ENCODE measurements at regions not wholly inside any gene's neighbourhood (a gene's known extent, or its start where the extent isn't known, plus 50 kb on each side); places are given as distances from the start of the nearest gene placed in this dataset.

GRCh38 chr3:13259831-13260230, 160.3 kb downstream of the NUP210 start:
- Histone ChIP-seq H3K4me1 (peaks cover 0 to 7% (median 0%) of the 10 kb centered on the region in 3 donors), H3K36me3 (no peaks in the 10 kb centered on the region), H3K27ac (no peak overlapping the region), H3K9me3 (no peaks in the 10 kb centered on the region), H3K27me3 (peaks cover 29% of the 10 kb centered on the region), H3K4me3 (no peak overlapping the region)
- TF ChIP-seq POLR2A (IDR thresholded peaks at IDR 0.05) (no peak), EP300 (IDR thresholded peaks at IDR 0.05) (no peak), POLR2AphosphoS5 (IDR thresholded peaks at IDR 0.05) (no peak)
- TF ChIP-seq, protein P1, sequence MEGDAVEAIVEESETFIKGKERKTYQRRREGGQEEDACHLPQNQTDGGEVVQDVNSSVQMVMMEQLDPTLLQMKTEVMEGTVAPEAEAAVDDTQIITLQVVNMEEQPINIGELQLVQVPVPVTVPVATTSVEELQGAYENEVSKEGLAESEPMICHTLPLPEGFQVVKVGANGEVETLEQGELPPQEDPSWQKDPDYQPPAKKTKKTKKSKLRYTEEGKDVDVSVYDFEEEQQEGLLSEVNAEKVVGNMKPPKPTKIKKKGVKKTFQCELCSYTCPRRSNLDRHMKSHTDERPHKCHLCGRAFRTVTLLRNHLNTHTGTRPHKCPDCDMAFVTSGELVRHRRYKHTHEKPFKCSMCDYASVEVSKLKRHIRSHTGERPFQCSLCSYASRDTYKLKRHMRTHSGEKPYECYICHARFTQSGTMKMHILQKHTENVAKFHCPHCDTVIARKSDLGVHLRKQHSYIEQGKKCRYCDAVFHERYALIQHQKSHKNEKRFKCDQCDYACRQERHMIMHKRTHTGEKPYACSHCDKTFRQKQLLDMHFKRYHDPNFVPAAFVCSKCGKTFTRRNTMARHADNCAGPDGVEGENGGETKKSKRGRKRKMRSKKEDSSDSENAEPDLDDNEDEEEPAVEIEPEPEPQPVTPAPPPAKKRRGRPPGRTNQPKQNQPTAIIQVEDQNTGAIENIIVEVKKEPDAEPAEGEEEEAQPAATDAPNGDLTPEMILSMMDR (IDR thresholded peaks at IDR 0.05) = no peak
- no peak for ATAC-seq
- 44 to 56% methylated on average over 2 to 4 of the region's 5 CpGs for WGBS, 2 donors (ENCODE audit: low coverage in 1 of 2)

GRCh38 chr3:13258986-13259514, 161.1 kb downstream of the NUP210 start:
- Histone ChIP-seq H3K9me3 (no peaks in the 10 kb centered on the region), H3K4me3 (no peak overlapping the region), H3K27ac (no peak overlapping the region), H3K36me3 (no peaks in the 10 kb centered on the region), H3K27me3 (peaks cover 28% of the 10 kb centered on the region), H3K4me1 (peaks cover 0 to 2% (median 0%) of the 10 kb centered on the region in 3 donors)
- ATAC-seq = no peak
- 81% methylated on average over 7 of the region's 9 CpGs; no CpG with 5 or more reads in 1 of the 2 donors for WGBS, 2 donors (ENCODE audit: low coverage in 1 of 2)
- TF ChIP-seq POLR2A (IDR thresholded peaks at IDR 0.05) (no peak), POLR2AphosphoS5 (IDR thresholded peaks at IDR 0.05) (no peak), EP300 (IDR thresholded peaks at IDR 0.05) (no peak)
- TF ChIP-seq, protein P1 (IDR thresholded peaks at IDR 0.05) = no peak

GRCh38 chr3:13258280-13258679, 161.8 kb downstream of the NUP210 start:
- H3K9me3 ChIP-seq = no peaks in the 10 kb centered on the region
- no peaks in the 10 kb centered on the region for H3K4me1 ChIP-seq
- no peak overlapping the region for H3K4me3 ChIP-seq
- H3K36me3 ChIP-seq = no peaks in the 10 kb centered on the region
- no peak for ATAC-seq
- no peak overlapping the region for H3K27ac ChIP-seq
- TF ChIP-seq, protein P1 (IDR thresholded peaks at IDR 0.05) = no peak
- no peak for TF ChIP-seq POLR2AphosphoS5 (IDR thresholded peaks at IDR 0.05)
- TF ChIP-seq EP300 (IDR thresholded peaks at IDR 0.05) = no peak
- TF ChIP-seq POLR2A (IDR thresholded peaks at IDR 0.05) = no peak
- H3K27me3 ChIP-seq = peaks cover 33% of the 10 kb centered on the region
- WGBS, 2 donors (ENCODE audit: low coverage in 1 of 2) = 83 to 95% methylated on average over 4 of the region's 4 CpGs

GRCh38 chr3:13257666-13258065, 162.5 kb downstream of the NUP210 start:
- no peaks in the 10 kb centered on the region for H3K9me3 ChIP-seq
- H3K4me1 ChIP-seq = no peaks in the 10 kb centered on the region
- no peak for ATAC-seq
- no peak overlapping the region for H3K27ac ChIP-seq
- H3K27me3 ChIP-seq = peaks cover 39% of the 10 kb centered on the region
- 8 to 29% methylated on average over 2 to 4 of the region's 4 CpGs for WGBS, 2 donors (ENCODE audit: low coverage in 1 of 2)
- no peak overlapping the region for H3K4me3 ChIP-seq
- no peak for TF ChIP-seq POLR2A (IDR thresholded peaks at IDR 0.05)
- TF ChIP-seq EP300 (IDR thresholded peaks at IDR 0.05) = no peak
- no peak for TF ChIP-seq POLR2AphosphoS5 (IDR thresholded peaks at IDR 0.05)
- TF ChIP-seq, protein P1 (IDR thresholded peaks at IDR 0.05) = no peak
- no peaks in the 10 kb centered on the region for H3K36me3 ChIP-seq

DNA sequence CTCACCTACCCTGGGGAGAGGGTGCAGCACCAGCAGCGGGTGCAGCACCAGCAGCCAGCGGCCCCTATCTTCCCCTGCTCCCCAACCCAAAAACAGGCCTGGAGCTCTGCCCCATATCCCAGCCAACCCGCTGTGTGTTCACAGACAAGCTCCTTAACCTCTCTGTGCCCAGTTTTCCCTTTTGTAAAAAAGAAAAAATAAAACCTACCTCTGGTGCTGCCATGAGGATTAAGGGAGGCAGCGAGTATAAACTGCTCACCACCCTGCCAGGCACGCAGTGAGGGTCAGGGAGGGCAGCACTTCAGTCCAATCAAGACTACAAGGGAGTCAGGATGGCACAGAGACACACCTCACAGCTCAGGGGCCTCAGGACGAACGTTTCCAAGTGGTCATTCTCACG, 163.3 kb downstream of the NUP210 start:
- TF ChIP-seq, protein P1 (IDR thresholded peaks at IDR 0.05) = no peak
- TF ChIP-seq EP300 (IDR thresholded peaks at IDR 0.05) = no peak
- no peak for TF ChIP-seq POLR2AphosphoS5 (IDR thresholded peaks at IDR 0.05)
- no peak overlapping the region for H3K4me3 ChIP-seq
- no peaks in the 10 kb centered on the region for H3K36me3 ChIP-seq
- H3K27ac ChIP-seq = no peak overlapping the region
- no peaks in the 10 kb centered on the region for H3K4me1 ChIP-seq
- WGBS, 2 donors (ENCODE audit: low coverage in 1 of 2) = 73 to 83% methylated on average over 2 to 3 of the region's 8 CpGs
- H3K27me3 ChIP-seq = peaks cover 42% of the 10 kb centered on the region
- ATAC-seq = no peak
- H3K9me3 ChIP-seq = no peaks in the 10 kb centered on the region

Measured in gastroesophageal sphincter (tissue), 4 donors.